GM18909 (cell line): ENCODE measurements at regions not wholly inside any gene's neighbourhood (a gene's known extent, or its start where the extent isn't known, plus 50 kb on each side); places are given as distances from the start of the nearest gene placed in this dataset.
A peak's percentile ranks its signal among the peaks of the same experiment; 100 is the strongest.
"Not testable (repeated sequence)": the region's sequence is repeated elsewhere in the genome, so short reads cannot be mapped to it uniquely, and the experiment has no call there.

ENCODE experiments used
- ATAC-seq: cut with Tn5 transposase; IDR thresholded peaks from one replicate; pipeline ENCODE4 v1.9.1; 2021; ENCODE audit warnings: mild to moderate bottlenecking; ENCODE audit not compliant: unreplicated experiment, poor library complexity

DNA sequence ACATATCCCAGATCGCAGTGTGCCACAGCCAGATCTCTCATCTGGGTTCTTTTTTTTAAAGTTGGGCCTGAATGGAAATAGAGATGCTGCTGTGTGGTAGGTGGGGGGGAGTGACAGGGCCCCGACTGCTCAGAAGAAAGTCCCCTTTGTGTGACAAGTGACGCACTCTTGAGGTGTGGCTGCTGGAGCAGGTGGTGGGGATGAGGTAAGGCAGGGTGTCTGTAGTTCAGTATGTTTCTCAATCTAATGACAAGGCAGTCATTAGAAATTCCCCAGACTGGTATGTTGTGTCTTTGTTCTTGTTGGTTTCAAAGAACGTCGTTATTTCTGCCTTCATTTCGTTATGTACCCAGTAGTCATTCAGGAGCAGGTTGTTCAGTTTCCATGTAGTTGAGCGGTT, 128.8 kb upstream of the TACR1 start:
- no peak for ATAC-seq

GRCh38 chr2:75327334-75327733, 128.0 kb upstream of the TACR1 start:
- no peak for ATAC-seq

- ATAC-seq, result no peak
These were observed 127.3 kb upstream of the TACR1 start for GRCh38 chr2:75326645-75327044.

DNA sequence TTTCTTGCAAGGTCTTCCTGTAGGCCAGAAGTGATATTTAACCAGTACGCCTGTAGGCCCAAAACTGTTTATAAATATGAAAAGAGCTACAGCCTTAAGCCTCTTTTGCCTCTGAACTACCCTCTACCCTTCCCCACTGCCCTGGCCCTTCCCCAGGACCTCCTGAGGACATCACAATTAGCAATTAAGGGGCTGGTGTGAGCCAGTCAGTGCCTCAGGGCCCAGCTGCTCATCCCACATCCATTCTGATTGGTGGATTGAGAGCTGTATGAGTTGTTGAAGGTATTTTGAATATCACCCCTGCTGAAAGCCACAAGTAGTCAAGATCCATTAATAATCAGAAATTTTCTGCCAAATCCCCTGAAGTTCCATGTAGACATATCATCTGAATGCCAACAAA, 126.3 kb upstream of the TACR1 start:
- no peak for ATAC-seq

- ATAC-seq, result no peak
These were observed 125.6 kb upstream of the TACR1 start for GRCh38 chr2:75324861-75325284.

- no peak for ATAC-seq
These were observed 124.8 kb upstream of the TACR1 start for GRCh38 chr2:75324141-75324540.

DNA sequence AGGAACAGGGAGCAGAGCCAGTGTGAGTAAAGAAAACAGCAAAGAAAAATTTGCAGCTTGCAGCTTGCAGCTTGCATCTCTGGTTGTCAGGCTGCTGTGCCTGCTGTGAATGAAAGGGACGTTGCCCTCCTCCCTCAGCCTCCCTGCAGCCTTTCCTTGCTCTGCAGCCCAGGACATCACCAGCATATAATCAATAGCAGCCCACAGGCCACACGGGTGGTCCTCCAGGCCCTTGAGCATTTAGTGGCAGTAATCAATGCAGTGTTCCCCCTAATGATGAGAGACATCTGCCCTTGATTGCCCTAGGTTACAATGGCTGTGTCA, 122.2 kb upstream of the TACR1 start:
- no peak for ATAC-seq

GRCh38 chr2:75320898-75321598, 121.7 kb upstream of the TACR1 start:
- ATAC-seq, result no peak

DNA sequence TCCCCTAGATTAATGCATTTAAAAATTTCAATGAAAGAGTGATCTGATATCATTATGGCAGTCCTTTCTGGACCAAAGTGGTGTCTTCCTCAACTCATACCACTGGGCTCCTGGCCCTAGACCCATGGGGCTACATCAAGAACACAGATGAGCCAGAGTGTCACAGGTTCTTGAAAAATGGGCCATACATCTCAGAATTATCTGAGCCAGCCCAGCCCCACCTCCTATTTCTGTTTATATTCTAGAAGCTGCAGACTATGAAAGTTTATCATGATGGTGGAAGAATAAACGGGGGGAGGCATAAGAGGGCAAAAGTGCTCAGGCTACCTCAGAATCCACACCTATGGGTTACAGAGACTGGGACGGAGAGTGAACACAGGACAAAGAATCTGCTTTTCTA, 120.6 kb upstream of the TACR1 start:
- no peak for ATAC-seq

DNA sequence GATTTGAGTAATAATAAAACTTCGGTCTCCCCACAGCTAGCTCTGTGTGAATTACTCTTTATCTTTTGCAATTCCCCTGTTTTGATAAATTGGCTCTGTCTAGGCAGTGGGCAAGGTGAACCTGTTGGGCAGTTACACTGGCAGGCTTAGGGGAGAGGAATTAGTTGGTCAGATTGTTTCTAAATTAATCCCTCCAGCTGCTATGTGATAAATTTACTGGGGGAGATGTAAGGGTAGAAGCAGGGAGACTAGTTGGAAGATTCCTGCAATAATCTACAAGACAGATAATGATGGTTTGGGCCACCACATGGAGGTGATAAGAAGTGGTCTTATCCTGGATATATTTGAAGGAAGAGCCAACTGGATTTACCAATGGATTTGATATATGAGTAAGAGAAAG, 118.5 kb upstream of the TACR1 start:
- ATAC-seq, result no peak

DNA sequence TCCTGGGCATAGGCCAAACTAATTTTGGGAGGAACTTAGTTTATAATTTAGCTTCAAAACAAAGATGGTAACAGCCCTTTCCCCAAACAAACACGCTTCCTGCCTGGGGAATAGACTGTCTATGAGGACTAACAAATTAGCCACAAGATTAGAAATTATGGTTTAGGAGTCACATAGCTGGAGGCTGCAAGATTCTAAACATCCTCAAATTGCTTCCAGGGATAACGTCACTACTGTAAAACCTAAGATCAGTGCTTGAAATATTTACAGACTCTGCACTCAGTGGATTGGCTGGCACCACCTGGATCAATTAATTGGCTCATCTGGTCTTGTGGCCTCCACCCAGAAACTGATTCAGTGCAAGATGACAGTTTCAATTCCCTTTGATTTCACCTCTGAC, 118.0 kb upstream of the TACR1 start:
- no peak for ATAC-seq

DNA sequence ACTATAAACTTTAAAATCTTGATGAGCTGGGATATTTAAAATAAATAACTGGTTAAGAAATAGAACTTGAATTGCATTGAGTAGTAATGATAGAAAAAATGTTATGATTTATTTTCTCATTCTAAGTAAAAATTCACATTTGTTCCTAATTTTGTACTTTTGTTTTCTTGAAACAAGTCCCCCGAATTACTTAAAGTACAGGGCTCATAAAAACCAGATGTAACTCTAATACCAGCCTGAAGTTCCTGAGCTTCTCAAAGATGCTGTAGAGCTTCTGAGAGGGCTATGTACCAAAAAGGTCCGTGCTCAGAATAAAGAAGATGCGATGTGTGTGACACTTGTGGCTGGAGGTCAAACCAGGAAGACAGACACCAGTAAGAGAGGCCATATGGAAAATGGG, 116.1 kb upstream of the TACR1 start:
- no peak for ATAC-seq

GRCh38 chr2:75311993-75312392, 112.7 kb upstream of the TACR1 start:
- ATAC-seq, result peak; percentile 100

DNA sequence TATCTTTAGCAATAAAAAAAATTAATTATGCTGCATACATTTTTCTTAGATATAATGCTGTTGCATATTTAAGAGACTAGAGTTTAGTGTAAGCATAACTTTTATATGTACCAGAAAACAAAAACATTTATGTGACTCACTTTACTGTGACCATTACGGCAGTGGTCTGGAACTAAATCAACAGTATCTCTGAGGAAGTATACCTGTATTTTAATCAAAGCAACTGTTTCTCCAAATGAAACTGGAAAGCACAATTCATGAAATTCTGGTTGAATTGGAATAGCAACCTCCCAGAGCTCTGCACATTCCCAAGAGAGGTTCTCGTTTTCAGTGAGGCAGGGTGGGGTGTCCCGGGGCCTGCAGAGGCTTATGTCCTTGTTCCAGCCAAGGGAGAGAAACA, 112.2 kb upstream of the TACR1 start:
- no peak for ATAC-seq

DNA sequence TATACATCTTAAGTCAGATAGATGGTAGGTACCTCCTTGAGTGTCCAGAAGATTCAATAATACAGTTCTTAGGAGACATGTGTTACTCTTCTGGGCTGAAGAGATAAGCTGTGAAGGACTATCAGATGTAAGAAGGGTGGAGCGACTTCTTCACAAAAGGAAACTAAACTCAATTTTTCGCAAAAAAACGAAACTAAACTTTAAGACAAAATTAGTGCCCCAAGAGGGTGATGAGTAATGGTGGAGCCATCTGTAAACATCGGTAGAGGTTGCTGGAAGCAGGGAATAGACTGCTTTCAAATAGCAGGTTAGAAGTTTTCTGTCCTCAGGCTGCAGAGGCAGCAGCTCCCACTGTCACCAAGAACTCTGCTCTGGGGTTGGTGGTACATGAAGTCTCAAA, 111.6 kb upstream of the TACR1 start:
- ATAC-seq, result no peak

GRCh38 chr2:75309596-75310463, 110.5 kb upstream of the TACR1 start:
- no peak for ATAC-seq

- no peak for ATAC-seq
These were observed 103.9 kb upstream of the TACR1 start for GRCh38 chr2:75303227-75303626.

- no peak for ATAC-seq
These were observed 95.0 kb upstream of the TACR1 start for GRCh38 chr2:75294362-75294761.

DNA sequence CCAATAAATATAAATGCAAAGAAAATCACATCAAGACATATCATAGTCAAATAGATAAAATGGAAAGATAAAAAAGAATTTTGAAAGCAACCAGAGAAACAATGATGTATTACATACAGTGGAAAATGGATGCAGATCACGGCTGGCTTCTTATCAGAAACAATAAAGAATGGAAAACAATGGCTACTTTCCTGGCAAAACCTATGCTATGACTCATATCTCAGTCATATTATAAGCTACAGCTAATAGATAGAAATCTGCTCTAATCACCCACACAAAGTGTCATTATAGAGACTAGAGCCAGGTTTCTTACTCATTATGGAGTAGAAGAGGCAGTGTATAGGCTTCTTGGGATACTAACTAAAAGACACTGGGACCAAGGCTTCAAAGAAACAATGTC, 93.5 kb upstream of the TACR1 start:
- ATAC-seq, result no peak

GRCh38 chr2:75290600-75291150, 91.4 kb upstream of the TACR1 start:
- ATAC-seq, result no peak

DNA sequence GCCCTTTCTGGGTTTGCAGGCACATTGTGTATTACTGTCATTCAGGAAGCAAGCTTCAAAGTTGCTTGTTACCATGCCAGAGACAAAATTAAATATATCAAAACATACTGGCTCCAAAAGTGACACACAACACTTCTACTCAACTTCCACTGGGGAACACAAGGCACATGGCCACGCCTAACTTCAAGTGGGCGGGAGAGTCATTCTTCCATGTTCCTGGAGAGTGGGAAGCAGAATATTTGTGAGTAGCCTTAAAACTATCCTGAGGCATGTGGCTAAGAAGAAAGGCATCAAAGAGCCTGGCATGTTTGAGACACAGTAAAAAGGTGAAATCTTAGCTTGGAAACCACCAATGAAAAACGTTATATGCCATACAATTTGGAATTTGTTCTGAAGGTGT, 90.5 kb upstream of the TACR1 start:
- no peak for ATAC-seq

DNA sequence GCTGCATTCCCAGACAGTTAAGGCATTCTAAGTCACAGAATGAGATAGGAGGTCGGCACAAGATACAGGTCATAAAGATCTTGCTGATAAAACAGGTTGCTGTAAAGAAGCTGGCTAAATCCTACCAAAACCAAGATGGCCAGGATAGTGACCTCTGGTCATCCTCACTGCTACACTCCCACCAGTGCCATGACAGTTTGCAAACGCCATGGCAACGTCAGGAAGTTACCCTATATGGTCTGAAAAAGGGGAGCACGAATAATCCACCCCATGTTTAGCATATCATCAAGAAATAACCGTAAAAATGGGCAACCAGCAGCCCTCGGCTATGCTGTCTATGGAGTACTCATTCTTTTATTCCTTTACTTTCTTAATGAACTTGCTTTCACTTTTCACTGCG, 89.9 kb upstream of the TACR1 start:
- ATAC-seq, result not testable (repeated sequence)
